GM18858 (cell line): ENCODE measurements at regions not wholly inside any gene's neighbourhood (a gene's known extent, or its start where the extent isn't known, plus 50 kb on each side); places are given as distances from the start of the nearest gene placed in this dataset.
"Not testable (repeated sequence)": the region's sequence is repeated elsewhere in the genome, so short reads cannot be mapped to it uniquely, and the experiment has no call there.

ENCODE experiments used
- ATAC-seq: cut with Tn5 transposase; IDR thresholded peaks from one replicate; pipeline ENCODE4 v1.9.1; 2021; ENCODE audit not compliant: unreplicated experiment

- no peak for ATAC-seq
Observed at GRCh38 chr9:99666571-99666970, 155.1 kb upstream of the NR4A3 start.

DNA sequence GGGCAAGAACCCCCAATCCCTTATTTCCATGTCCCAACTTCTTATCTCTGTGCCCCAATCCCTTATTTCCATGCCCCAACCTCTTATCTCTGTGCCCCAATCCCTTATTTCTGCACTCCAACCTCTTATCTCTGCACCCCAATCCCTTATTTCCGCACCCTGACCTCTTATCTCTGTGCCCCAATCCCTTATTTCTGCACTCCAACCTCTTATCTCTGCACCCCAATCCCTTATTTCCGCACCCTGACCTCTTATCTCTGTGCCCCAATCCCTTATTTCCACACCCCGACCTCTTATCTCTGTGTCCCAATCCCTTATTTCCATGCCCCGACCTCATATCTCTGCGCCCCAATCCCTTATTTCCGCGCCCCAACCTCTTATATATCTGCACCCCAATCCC, 150.8 kb upstream of the NR4A3 start:
- ATAC-seq = not testable (repeated sequence)

DNA sequence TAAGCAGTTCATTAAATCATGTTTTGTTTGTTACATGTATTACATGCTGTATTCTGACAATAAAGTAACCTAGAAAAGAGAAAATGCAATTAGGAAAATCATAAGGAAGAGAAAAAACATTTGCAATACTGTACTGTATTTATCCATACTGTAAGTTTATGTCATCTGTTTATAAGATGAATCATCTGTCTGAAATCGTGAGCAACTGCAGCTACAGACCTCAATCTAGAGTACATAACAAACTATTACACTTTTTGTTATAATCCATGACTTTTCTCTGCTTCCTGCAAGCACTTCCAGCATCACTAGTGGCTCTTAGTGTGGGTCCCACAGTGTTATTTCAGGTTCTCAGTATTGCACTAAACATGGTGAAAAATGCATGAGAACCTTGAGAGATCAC, 144.4 kb upstream of the NR4A3 start:
- ATAC-seq = no peak

DNA sequence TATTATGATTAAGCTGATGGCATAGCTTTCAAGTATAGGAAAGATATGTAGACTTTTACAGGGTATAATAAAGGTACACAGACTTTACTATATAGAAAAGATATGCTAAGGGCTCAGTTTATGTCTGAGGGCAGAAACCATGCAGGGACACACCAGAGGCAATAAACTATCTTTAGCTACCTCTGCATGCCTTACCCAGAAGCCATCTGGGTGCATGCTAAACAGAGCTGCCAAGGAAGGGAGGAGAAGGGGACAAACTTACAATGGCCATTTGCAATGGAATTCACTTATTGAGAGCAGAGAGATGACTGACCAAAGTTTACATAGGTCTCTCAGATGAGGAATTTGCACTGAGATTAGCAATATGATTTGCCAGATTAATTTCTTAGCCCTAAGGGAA, 143.1 kb upstream of the NR4A3 start:
- ATAC-seq = no peak

DNA sequence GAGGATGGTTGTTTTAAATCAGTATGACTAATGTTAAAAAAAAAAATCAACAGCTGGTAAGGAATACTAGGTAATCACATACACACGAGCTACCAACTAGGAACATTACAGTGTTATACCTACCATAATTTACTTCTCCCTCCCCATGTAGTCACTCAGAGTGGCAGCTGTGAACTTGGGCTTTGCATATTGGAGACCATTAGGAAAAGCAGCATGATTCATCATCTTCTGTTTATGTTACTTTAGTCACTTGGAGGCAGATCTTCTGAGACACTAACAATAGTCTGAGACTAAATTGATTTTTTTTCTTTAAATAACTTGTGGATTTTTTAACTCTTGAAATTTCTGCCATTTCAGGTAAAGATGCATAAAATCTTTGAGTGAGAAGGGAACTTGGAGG, 141.5 kb upstream of the NR4A3 start:
- no peak for ATAC-seq

DNA sequence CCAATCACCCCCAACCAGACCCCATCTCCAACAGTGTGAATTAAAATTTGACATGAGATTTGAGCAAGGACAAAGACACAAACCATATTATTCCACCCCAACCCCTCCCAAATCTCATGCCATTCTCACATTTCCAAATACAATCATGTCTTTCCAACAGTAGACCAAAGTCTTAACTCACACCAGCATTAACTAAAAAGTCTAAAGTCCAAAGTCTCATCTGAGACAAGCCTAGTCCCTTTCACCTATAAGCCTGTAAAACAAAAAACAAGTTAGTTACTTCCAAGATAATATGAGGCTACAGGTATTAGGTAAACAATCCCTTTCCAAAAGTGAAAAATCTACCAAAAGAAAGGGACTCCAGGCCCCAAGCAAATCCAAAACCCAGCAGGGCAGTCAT, 140.6 kb upstream of the NR4A3 start:
- ATAC-seq = no peak

GRCh38 chr9:99682378-99682777, 139.3 kb upstream of the NR4A3 start:
- no peak for ATAC-seq

- no peak for ATAC-seq
Observed at GRCh38 chr9:99682870-99683269, 138.8 kb upstream of the NR4A3 start.

GRCh38 chr9:99690573-99690972, 131.1 kb upstream of the NR4A3 start:
- no peak for ATAC-seq

DNA sequence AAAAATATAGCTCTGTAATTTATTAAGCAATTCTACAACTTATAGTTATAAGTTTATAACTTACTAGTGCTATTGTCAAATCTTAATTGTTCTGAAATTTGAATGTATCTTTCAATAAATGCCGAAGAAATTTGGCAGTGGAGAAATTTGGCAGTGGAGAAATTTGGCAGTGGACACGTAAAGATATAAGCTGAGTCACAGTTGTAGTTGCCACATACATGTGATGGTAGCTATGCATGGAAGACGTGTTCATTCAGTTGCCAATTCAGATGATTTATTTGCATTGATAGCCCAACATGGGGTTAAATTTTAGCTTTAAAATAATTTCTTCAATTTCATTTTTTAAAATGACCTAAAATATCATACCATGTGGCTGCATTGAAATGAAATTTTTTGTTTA, 127.8 kb upstream of the NR4A3 start:
- no peak for ATAC-seq

DNA sequence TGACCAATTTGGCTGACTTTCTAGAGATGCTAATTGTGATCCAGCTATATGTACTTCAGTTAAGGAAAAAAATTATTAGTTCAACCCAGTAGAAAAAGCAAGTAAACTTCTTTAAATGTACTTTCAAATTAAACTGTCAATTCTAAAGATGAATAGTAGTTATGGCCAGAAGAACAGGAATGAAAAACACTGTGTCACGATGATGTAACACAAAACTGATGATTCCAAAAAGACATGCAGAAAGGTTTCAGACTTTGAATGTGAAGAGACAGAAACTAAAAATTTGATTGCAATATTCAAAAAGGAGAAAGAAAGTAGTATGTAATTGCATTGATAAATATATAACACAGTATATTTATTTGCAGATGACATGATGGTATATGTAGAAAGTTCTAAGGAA, 127.3 kb upstream of the NR4A3 start:
- ATAC-seq = no peak

- no peak for ATAC-seq
Observed at GRCh38 chr9:99699396-99699795, 122.3 kb upstream of the NR4A3 start.

GRCh38 chr9:99712214-99712613, 109.5 kb upstream of the NR4A3 start:
- no peak for ATAC-seq

GRCh38 chr9:99713838-99714306, 107.8 kb upstream of the NR4A3 start:
- ATAC-seq = no peak

DNA sequence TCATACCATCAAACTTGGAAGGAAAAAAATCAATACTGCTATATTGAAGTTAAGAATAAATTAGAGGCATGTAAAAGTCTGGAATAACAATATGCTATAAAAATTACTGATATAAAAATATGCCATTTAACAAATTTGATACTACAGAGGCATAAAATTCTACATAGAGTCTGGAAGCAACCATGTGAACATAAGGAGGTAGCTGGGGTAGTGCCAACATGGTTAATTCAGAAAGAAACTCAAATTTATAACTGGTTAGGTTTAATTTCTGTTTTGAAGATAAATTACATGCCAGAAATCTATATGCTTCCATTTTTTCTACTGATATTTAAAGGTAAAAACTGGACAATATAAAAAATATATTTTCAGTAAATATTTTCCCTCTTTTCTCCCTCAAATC, 103.1 kb upstream of the NR4A3 start:
- no peak for ATAC-seq

DNA sequence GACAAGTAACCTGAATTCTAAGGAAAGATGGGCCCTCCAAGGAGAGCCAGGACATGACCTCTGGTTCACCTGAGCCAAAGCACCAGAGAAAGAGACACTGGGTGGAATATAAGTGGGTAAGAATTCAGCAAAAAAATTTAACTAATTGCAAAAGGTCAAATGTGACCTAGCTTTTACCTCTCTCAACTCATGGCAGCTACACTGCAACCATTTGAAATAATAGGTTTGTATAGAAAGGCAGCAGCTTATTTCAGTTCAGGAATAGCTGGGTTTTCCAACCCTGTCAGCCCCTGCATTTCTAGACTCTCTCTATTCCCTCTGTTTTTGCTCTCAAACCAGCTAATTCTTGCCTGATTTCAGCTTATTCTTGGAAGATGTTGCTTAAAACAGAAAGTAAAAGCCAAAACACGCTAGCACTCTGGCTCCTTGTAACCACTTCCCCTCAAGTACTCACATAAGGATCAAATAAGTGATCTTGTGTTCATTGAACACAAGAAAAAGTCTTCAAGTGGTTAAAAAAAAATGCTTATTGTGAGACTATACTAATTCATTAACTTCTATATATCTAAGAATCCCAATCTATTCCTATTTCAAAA, 101.1 kb upstream of the NR4A3 start:
- ATAC-seq = peak; percentile 72

DNA sequence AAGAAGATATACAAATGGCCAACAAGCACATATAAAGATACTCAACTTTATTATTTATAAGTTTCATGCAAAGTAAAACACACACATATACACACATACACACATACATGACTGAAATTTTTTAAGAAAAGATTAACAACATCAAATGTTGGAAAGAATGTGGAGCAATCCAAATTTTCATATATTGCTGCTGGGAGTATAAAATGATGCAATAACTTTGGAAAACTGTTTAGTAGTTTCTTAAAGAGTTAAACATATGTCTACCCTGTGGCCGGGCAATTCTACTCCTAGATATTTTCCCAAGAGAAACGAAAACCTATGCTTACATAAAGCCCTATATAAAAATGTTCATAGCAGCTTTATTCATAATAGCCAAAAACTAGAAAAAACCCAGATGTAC, 99.8 kb upstream of the NR4A3 start:
- no peak for ATAC-seq

GRCh38 chr9:99722877-99723276, 98.8 kb upstream of the NR4A3 start:
- ATAC-seq = peak; percentile 42

DNA sequence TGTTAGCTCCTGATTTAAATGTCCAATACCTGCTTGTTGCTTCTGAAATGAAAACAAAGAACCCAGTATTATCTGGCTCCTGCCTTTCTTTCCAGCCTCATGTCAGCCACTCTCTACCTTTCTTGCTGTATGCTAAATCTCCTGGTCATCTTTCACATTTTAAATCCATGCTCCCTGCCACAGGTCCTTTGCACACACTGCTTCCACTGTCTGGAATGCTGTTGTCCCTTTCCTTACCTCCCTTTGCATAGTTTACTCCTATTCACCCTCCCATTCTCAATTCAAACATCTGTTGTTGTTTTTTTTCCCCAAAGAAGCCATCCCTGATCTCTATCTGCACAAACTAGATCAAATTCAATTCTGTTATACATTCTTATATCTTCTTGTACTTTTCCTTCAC, 97.0 kb upstream of the NR4A3 start:
- ATAC-seq = no peak

- no peak for ATAC-seq
Observed at GRCh38 chr9:99725852-99726251, 95.8 kb upstream of the NR4A3 start.

- ATAC-seq = no peak
Observed at GRCh38 chr9:99726758-99727157, 94.9 kb upstream of the NR4A3 start.

GRCh38 chr9:99730062-99730461, 91.6 kb upstream of the NR4A3 start:
- ATAC-seq = no peak

DNA sequence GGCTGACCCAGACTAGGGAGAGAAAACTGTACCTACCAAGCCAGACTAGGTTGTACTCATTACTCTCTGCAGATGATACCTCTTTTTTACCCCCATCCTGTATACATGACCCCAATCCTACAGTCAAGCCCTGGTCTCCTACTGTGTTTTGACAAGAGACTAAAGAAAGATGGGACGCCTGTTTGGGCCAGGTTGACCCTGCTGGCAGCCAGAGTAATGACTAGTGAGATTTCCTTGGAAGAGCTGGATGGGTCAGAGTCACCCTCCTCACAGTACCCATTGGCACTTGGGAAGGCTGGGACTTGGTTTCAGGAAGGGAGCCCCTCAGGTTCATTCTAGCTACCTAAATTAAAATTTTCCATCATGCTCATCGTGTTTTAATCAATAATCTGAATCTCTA, 89.7 kb upstream of the NR4A3 start:
- ATAC-seq = no peak

DNA sequence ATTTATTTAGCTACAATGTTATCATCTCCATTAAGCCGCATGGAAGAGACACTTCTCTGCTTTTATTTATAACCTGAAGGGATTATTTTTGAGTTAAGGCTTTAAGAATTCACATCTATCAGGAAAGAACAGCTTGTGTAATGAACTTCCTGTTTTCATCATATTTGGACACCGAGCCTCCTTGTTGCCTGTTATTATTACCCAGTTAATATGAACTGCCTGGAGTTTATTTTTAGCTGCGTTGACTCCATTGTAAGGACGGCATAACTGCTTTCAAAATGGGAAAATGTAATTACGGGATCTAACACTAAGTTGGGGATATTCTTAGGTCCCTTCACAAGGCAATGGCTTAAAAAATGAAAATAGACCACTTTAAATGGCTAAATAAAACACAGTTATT, 89.0 kb upstream of the NR4A3 start:
- no peak for ATAC-seq
